Calu3 (cell line): ENCODE measurements at regions not wholly inside any gene's neighbourhood (a gene's known extent, or its start where the extent isn't known, plus 50 kb on each side); places are given as distances from the start of the nearest gene placed in this dataset.

Source experiments
- BruUV-seq: library from RNA; stranded (reverse); fragments of 400-500 nt; replicated peaks from 2 replicates; lab custom pipeline; 2021; lab: Mats Ljungman, UMichigan
- CTCF ChIA-PET: fragments of 300-600 bp; sonication (Branson Sonifier 250); formaldehyde crosslinking; loops from one replicate; lab custom pipeline; 2022; ENCODE audit warnings: antibody characterized with exemption; lab: Charles Lee
- DNase-seq: peaks from one replicate; pipeline ENCODE4 v3.0.0; 2022
- H3K27ac Mint-ChIP-seq: one replicate; pipeline ENCODE4 v1.8.0; 2022; ENCODE audit warnings: mixed read lengths; ENCODE audit not compliant: unreplicated experiment
- H3K27me3 Mint-ChIP-seq: one replicate; pipeline ENCODE4 v1.8.0; 2022; ENCODE audit warnings: mixed read lengths; ENCODE audit not compliant: unreplicated experiment
- H3K36me3 Mint-ChIP-seq: one replicate; pipeline ENCODE4 v1.8.0; 2022; ENCODE audit warnings: mild to moderate bottlenecking, moderate library complexity, mixed read lengths; ENCODE audit not compliant: insufficient read depth, unreplicated experiment
- H3K4me1 Mint-ChIP-seq: one replicate; pipeline ENCODE4 v1.8.0; 2022; ENCODE audit warnings: mild to moderate bottlenecking, low read depth, mixed read lengths; ENCODE audit not compliant: unreplicated experiment
- H3K4me3 Mint-ChIP-seq: one replicate; pipeline ENCODE4 v1.8.0; 2022; ENCODE audit warnings: mild to moderate bottlenecking, low read depth, moderate library complexity, mixed read lengths; ENCODE audit not compliant: unreplicated experiment
- H3K9me3 Mint-ChIP-seq: one replicate; pipeline ENCODE4 v1.8.0; 2022; ENCODE audit warnings: low read depth, mixed read lengths; ENCODE audit not compliant: unreplicated experiment
- CTCF ChIP-seq: fragments of 200-600 bp; IDR thresholded peaks from one replicate; pipeline ENCODE4 v1.8.0; 2022; ENCODE audit warnings: antibody characterized with exemption; ENCODE audit not compliant: unreplicated experiment
- intact Hi-C: fragments of 100-400 bp; cut with micrococcal nuclease; formaldehyde crosslinking; loops from one replicate; pipeline ENCODE4 v1.10.0; 2022; ENCODE audit not compliant: unreplicated experiment

DNA sequence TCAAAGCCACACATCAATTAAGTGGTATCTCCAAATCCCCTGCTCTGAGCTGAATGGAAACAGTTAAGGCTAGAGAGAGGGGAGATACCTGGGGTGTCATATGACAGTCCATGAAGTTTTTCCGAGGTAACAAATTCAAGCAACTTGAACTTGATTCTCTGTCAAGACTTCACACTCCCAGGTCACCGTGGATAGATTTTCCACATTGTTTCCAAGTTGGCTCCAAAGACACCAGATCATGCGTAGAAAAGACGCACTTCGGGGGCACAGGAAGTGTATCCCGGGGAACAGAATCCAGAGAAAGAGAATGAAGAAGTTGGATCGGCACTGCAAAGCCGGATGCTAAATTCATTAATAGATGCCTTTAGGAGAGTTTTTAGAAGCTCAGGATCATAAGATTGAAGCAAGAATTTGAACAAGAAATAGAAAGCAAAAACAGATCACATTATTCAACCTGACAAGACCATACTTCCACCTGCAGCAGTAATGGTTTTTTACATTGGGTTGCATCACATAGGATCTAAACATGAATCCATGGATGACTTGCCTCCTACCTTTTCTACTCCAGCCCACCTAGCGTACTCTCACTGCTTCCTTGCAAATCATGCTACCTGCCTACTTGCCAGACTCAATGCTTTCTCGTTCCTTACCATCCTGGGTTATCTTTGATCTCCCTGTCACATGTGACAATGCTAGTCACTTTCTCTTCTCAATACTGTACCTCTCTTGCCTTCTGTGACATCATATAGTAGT lies 253.0 kb upstream of the ADAMTS9 start:
- Mint-ChIP-seq H3K4me1 (no peaks in the 10 kb centered on the region), H3K4me3 (no peak overlapping the region), H3K27ac (no peak overlapping the region), H3K36me3 (no peaks in the 10 kb centered on the region), H3K27me3 (no peaks in the 10 kb centered on the region), H3K9me3 (no peaks in the 10 kb centered on the region)
- no peak for DNase-seq
- intact Hi-C loops: no loop called here
- CTCF ChIA-PET: interaction anchor here (0.8 kb wide), 1 partner anchor 108 kb away, joined by 3 read pairs; no protein-coding TSS in a partner anchor
- no peak for TF ChIP-seq CTCF
- no TSS peak for BruUV-seq

- TF ChIP-seq CTCF: no peak
- Mint-ChIP-seq H3K4me1 (no peaks in the 10 kb centered on the region), H3K27me3 (no peaks in the 10 kb centered on the region), H3K36me3 (no peaks in the 10 kb centered on the region), H3K9me3 (no peaks in the 10 kb centered on the region), H3K4me3 (no peak overlapping the region), H3K27ac (no peak overlapping the region)
- intact Hi-C loops: no loop called here
- CTCF ChIA-PET: no interaction called here
- DNase-seq: no peak
- BruUV-seq: no TSS peak
These were observed 252.1 kb upstream of the ADAMTS9 start for GRCh38 chr3:64939747-64940450.

GRCh38 chr3:64939309-64939708 lies 251.5 kb upstream of the ADAMTS9 start:
- Mint-ChIP-seq H3K27ac (no peak overlapping the region), H3K9me3 (peaks cover 2% of the 10 kb centered on the region)

DNA sequence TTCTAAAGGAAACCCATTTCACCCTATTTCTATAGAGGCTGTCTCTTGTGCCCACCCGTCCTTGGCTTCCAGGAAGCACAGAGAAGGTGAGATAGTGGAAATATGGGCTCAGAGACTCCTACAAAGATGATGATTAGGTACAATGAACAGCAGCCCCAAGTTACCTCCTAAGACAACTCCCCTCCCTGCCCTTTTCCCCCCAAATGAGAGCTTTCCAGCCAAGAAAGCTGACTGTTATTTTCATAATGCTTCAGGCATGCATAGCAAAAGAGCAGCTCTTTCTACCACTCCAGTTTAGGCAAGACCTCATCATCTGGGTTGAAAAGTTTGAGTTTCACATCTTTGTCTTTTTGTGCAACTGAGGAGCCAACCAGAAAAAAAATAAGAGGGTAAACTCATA lies 248.8 kb upstream of the ADAMTS9 start:
- no peaks in the 10 kb centered on the region for H3K36me3 Mint-ChIP-seq
- H3K27me3 Mint-ChIP-seq: no peaks in the 10 kb centered on the region
- TF ChIP-seq CTCF: no peak
- no TSS peak for BruUV-seq
- CTCF ChIA-PET: no interaction called here
- no peak for DNase-seq
- H3K4me3 Mint-ChIP-seq: no peak overlapping the region
- peaks cover 9% of the 10 kb centered on the region for H3K4me1 Mint-ChIP-seq
- intact Hi-C loops: no loop called here
- no peak overlapping the region for H3K27ac Mint-ChIP-seq
- H3K9me3 Mint-ChIP-seq: peaks cover 8% of the 10 kb centered on the region

More at GRCh38 chr3:64939309-64939708, 251.5 kb upstream of the ADAMTS9 start:
- H3K36me3 Mint-ChIP-seq: no peaks in the 10 kb centered on the region
- intact Hi-C loops: no loop called here
- DNase-seq: no peak
- TF ChIP-seq CTCF: no peak
- no TSS peak for BruUV-seq
- H3K4me1 Mint-ChIP-seq: no peaks in the 10 kb centered on the region
- CTCF ChIA-PET: no interaction called here
- no peak overlapping the region for H3K4me3 Mint-ChIP-seq
- no peaks in the 10 kb centered on the region for H3K27me3 Mint-ChIP-seq
